Gastrocnemius medialis (tissue), 4 donors: ENCODE measurements at regions not wholly inside any gene's neighbourhood (a gene's known extent, or its start where the extent isn't known, plus 50 kb on each side); places are given as distances from the start of the nearest gene placed in this dataset.

Experiments used
- ATAC-seq, 2 donors: fragments of 150-250 bp; one replicate each; pipeline ENCODE4 v1.9.1; 2016
- DNase-seq, 2 donors: peaks; one replicate each; pipeline ENCODE4 v3.0.0-alpha.2; 2019
- H3K27ac ChIP-seq, 4 donors: fragments of 200-600 bp; sonication (generic); 1 replicate in 1 of 4; 2 replicates in 3 of 4; pipeline ENCODE4 v1.5.1; 2016 to 2018; ENCODE audit warnings: mild to moderate bottlenecking in 2 of 4, moderate library complexity in 1 of 4
- H3K27me3 ChIP-seq, 3 donors: fragments of 200-600 bp; sonication (generic) in 2 of 3; 1 replicate in 1 of 3; 2 replicates in 2 of 3; pipeline versions ENCODE4 v1.5.1 to v1.6.0; 2016 to 2019; ENCODE audit warnings: mild to moderate bottlenecking in 1 of 3, moderate library complexity in 1 of 3
- H3K36me3 ChIP-seq, 2 donors: fragments of 200-600 bp; sonication (generic) in 1 of 2; one replicate each; pipeline ENCODE4 v1.5.1; 2017 to 2018
- H3K4me1 ChIP-seq, 2 donors: fragments of 200-600 bp; sonication (generic) in 1 of 2; one replicate each; pipeline ENCODE4 v1.5.1; 2016 to 2017; ENCODE audit warnings: mild to moderate bottlenecking in 2 of 2
- H3K4me3 ChIP-seq, 4 donors: fragments of 200-600 bp; sonication (generic) in 3 of 4; 1 replicate in 1 of 4; 2 replicates in 3 of 4; pipeline ENCODE4 v1.5.1; 2016 to 2019; ENCODE audit warnings: mild to moderate bottlenecking in 2 of 4
- H3K9me3 ChIP-seq, 3 donors: fragments of 200-600 bp; sonication (generic) in 2 of 3; 1 replicate in 1 of 3; 2 replicates in 2 of 3; pipeline ENCODE4 v1.5.1; 2016 to 2019
- CTCF ChIP-seq, 5 experiments: fragments of 450-650 bp in 3 of 5; fragments of 200-600 bp in 2 of 5; sonication (generic) in 2 of 5; IDR thresholded peaks in 4 of 5; conservative IDR thresholded peaks in 1 of 5; 1 replicate in 4 of 5; 2 replicates in 1 of 5; pipeline ENCODE4 v1.5.1; 2016 to 2019; ENCODE audit warnings: antibody characterized with exemption in 5 of 5, mild to moderate bottlenecking in 3 of 5, moderate library complexity in 3 of 5
- POLR2A ChIP-seq, 2 donors: fragments of 450-650 bp; IDR thresholded peaks; one replicate each; pipeline ENCODE4 v1.6.1; 2017; ENCODE audit warnings: antibody characterized with exemption in 2 of 2, mild to moderate bottlenecking in 2 of 2, moderate library complexity in 2 of 2
- in situ Hi-C, 4 donors: fragments of 200-750 bp; cut with MboI; loops; one replicate each; pipeline versions ENCODE4 v1.15.0 to v1.8.0; 2017; ENCODE audit warnings: low sequenced_read_pairs in 4 of 4
- intact Hi-C: fragments of 100-400 bp; cut with DNase I; formaldehyde crosslinking; loops from one replicate; pipeline ENCODE4 v1.15.1; 2023; ENCODE audit warnings: low total_unique reads

- no peak for ATAC-seq
- in situ Hi-C loops = no loop called here
These were observed 364.3 kb upstream of the HS3ST5 start for GRCh38 chr6:114707081-114707620.

GRCh38 chr6:114690625-114691024 lies 347.8 kb upstream of the HS3ST5 start:
- in situ Hi-C loops = no loop called here
- Histone ChIP-seq H3K36me3 (no peaks in the 10 kb centered on the region), H3K4me3 (no peak overlapping the region), H3K27ac (no peak overlapping the region), H3K27me3 (no peaks in the 10 kb centered on the region), H3K4me1 (no peaks in the 10 kb centered on the region), H3K9me3 (no peaks in the 10 kb centered on the region)
- intact Hi-C loops = no loop called here
- DNase-seq (no peak), ATAC-seq (no peak)
- TF ChIP-seq CTCF (IDR thresholded peaks at IDR 0.05 in 4 of 5, conservative IDR thresholded peaks at IDR 0.05 in 1 of 5) = no peak
- TF ChIP-seq POLR2A (IDR thresholded peaks at IDR 0.05) = no peak

More at GRCh38 chr6:114707081-114707620, 364.3 kb upstream of the HS3ST5 start:
- H3K36me3 ChIP-seq = no peaks in the 10 kb centered on the region
- H3K27me3 ChIP-seq = no peaks in the 10 kb centered on the region
- H3K9me3 ChIP-seq = no peaks in the 10 kb centered on the region
- H3K4me3 ChIP-seq = no peak overlapping the region
- TF ChIP-seq CTCF (IDR thresholded peaks at IDR 0.05 in 4 of 5, conservative IDR thresholded peaks at IDR 0.05 in 1 of 5) = no peak
- no peak for TF ChIP-seq POLR2A (IDR thresholded peaks at IDR 0.05)
- DNase-seq = no peak
- no peak overlapping the region for H3K27ac ChIP-seq
- intact Hi-C loops = no loop called here
- H3K4me1 ChIP-seq = no peaks in the 10 kb centered on the region

DNA sequence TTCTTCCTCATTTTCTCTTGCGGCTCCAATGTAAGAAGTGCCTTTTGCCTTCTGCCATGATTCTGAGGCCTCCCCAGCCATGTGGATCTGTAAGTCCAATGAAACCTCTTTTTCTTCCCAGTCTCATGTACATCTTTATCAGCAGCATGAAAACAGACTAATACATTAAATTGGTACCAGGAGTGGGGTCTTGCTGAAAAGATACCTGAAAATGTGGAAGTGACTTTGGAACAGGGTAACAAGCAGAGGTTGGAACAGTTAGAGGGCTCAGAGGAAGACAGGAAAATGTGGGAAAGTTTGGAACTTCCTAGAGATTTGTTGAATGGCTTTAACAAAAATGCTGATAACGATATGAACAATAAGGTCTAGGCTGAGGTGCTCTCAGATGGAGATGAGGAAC lies 316.7 kb upstream of the HS3ST5 start:
- Histone ChIP-seq H3K27me3 (no peaks in the 10 kb centered on the region), H3K27ac (no peak overlapping the region), H3K9me3 (no peaks in the 10 kb centered on the region), H3K36me3 (no peaks in the 10 kb centered on the region), H3K4me3 (no peak overlapping the region), H3K4me1 (no peaks in the 10 kb centered on the region)
- no peak for TF ChIP-seq POLR2A (IDR thresholded peaks at IDR 0.05)
- TF ChIP-seq CTCF (IDR thresholded peaks at IDR 0.05 in 4 of 5, conservative IDR thresholded peaks at IDR 0.05 in 1 of 5) = no peak
- DNase-seq (no peak), ATAC-seq (no peak)
- intact Hi-C loops (no loop called here), in situ Hi-C loops (no loop called here)

- no peak for TF ChIP-seq POLR2A (IDR thresholded peaks at IDR 0.05)
- TF ChIP-seq CTCF (IDR thresholded peaks at IDR 0.05 in 4 of 5, conservative IDR thresholded peaks at IDR 0.05 in 1 of 5) = no peak
- Histone ChIP-seq H3K4me3 (no peak overlapping the region), H3K27ac (no peak overlapping the region), H3K36me3 (no peaks in the 10 kb centered on the region), H3K4me1 (no peaks in the 10 kb centered on the region), H3K27me3 (no peaks in the 10 kb centered on the region), H3K9me3 (no peaks in the 10 kb centered on the region)
- ATAC-seq = no peak
- in situ Hi-C loops (no loop called here), intact Hi-C loops (no loop called here)
- DNase-seq = no peak
These were observed 308.8 kb upstream of the HS3ST5 start for GRCh38 chr6:114651611-114652010.

DNA sequence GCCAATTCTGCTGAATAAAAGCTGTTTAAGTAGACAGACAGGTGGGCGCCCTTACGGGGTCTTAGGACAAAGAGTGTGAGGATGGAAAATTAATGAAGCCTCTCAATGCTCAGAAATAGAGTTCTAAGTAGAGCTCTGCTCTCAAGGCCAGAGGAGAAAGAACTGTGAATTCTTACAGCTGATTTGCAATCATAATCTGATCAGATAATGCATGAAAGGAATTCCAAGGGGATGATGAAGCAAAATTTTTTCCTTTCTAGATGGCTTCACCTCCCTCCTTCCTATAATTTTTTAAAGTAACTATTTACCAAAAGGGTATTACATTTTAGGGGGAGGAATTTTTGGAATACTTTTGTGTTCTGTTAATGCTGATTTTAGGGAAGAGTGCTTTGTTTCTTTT lies 308.1 kb upstream of the HS3ST5 start:
- DNase-seq = no peak
- no peaks in the 10 kb centered on the region for H3K27me3 ChIP-seq
- no peak for ATAC-seq
- TF ChIP-seq POLR2A (IDR thresholded peaks at IDR 0.05) (no peak), CTCF (IDR thresholded peaks at IDR 0.05 in 4 of 5, conservative IDR thresholded peaks at IDR 0.05 in 1 of 5) (no peak)
- no peak overlapping the region for H3K27ac ChIP-seq
- intact Hi-C loops (no loop called here), in situ Hi-C loops (no loop called here)
- no peaks in the 10 kb centered on the region for H3K9me3 ChIP-seq
- H3K36me3 ChIP-seq = no peaks in the 10 kb centered on the region
- no peaks in the 10 kb centered on the region for H3K4me1 ChIP-seq
- H3K4me3 ChIP-seq = no peak overlapping the region
